Keratinocyte (primary cell): ENCODE measurements at regions not wholly inside any gene's neighbourhood (a gene's known extent, or its start where the extent isn't known, plus 50 kb on each side); places are given as distances from the start of the nearest gene placed in this dataset.

Source experiments
- CTCF ChIP-seq, 3 experiments: IDR thresholded peaks in 1 of 3; conservative IDR thresholded peaks in 1 of 3; optimal IDR thresholded peaks in 1 of 3; 2 replicates in 2 of 3; 3 replicates in 1 of 3; pipeline versions ENCODE3 to v1.5.1; 2011; ENCODE audit warnings: low read length in 3 of 3, mild to moderate bottlenecking in 3 of 3, moderate library complexity in 2 of 3, control low read depth in 1 of 3, inconsistent platforms in 1 of 3; ENCODE audit not compliant: insufficient read depth in 2 of 3; ENCODE audit errors: extremely low read depth in 1 of 3
- EZH2 ChIP-seq: IDR thresholded peaks from one replicate; pipeline ENCODE4 v1.6.1; 2012; ENCODE audit warnings: inconsistent platforms, mild to moderate bottlenecking, low read length, moderate library complexity

GRCh38 chr2:226515344-226516055 lies 284.1 kb downstream of the IRS1 start:
- TF ChIP-seq CTCF (optimal IDR thresholded peaks at IDR 0.05 in 1 of 3, IDR thresholded peaks at IDR 0.05 in 1 of 3, conservative IDR thresholded peaks at IDR 0.05 in 1 of 3; ENCODE audit: extremely low read depth in 1 of 3, insufficient read depth in 2 of 3, low read length in 3 of 3) (no peak), EZH2 (no peak)
